K562 (cell line): ENCODE measurements at regions not wholly inside any gene's neighbourhood (a gene's known extent, or its start where the extent isn't known, plus 50 kb on each side); places are given as distances from the start of the nearest gene placed in this dataset.

Source experiments
- ARNT ChIP-seq, 2 experiments: fragments of 450-650 bp; IDR thresholded peaks; 2 replicates each; pipeline ENCODE4 v1.6.1; 2016; ENCODE audit warnings: mild to moderate bottlenecking in 1 of 2
- BCL6 ChIP-seq: fragments of 250-450 bp; sonication (Bioruptor Pico); IDR thresholded peaks from 2 replicates; pipeline ENCODE4 v1.4.0; 2020
- BHLHE40 ChIP-seq: IDR thresholded peaks from 2 replicates; pipeline ENCODE4 v1.6.1; 2011; ENCODE audit warnings: low read length, improper control_type of control experiment
- BMI1 ChIP-seq: fragments of 150-350 bp; IDR thresholded peaks from 2 replicates; pipeline ENCODE4 v1.6.1; 2014; ENCODE audit warnings: low read length
- CREM ChIP-seq: IDR thresholded peaks from 2 replicates; pipeline ENCODE4 v1.6.1; 2014; ENCODE audit warnings: antibody characterized with exemption, low read depth
- FOXM1 ChIP-seq, 2 experiments: fragments of 450-650 bp in 1 of 2; sonication (generic) in 1 of 2; formaldehyde crosslinking in 1 of 2; IDR thresholded peaks; 2 replicates each; pipeline versions ENCODE4 v1.6.1 to v1.9.0; 2017 to 2022; ENCODE audit warnings: low read depth in 2 of 2, mild to moderate bottlenecking in 2 of 2, missing genetic modification reagents in 1 of 2, moderate library complexity in 1 of 2
- KLF6 ChIP-seq: fragments of 250-450 bp; sonication (Bioruptor Pico); IDR thresholded peaks from 2 replicates; pipeline ENCODE4 v1.4.0; 2020; ENCODE audit warnings: mild to moderate bottlenecking, moderate library complexity, borderline replicate concordance
- L3MBTL2 ChIP-seq: fragments of 450-650 bp; IDR thresholded peaks from 2 replicates; pipeline ENCODE4 v1.6.1; 2016; ENCODE audit warnings: mild to moderate bottlenecking, moderate library complexity
- MECOM ChIP-seq: fragments of 250-450 bp; sonication (Bioruptor Pico); IDR thresholded peaks from 2 replicates; pipeline ENCODE4 v1.8.0; 2022; ENCODE audit warnings: inconsistent platforms
- MYC ChIP-seq, 2 experiments: fragments of 250-450 bp in 1 of 2; sonication (Bioruptor Pico) in 1 of 2; IDR thresholded peaks; 2 replicates each; pipeline versions ENCODE4 v1.5.1 to v1.6.1; 2012 to 2021; ENCODE audit warnings: low read depth in 2 of 2, borderline replicate concordance in 1 of 2, improper control_type of control experiment in 1 of 2, low read length in 1 of 2, mild to moderate bottlenecking in 1 of 2, moderate library complexity in 1 of 2
- NFRKB ChIP-seq: fragments of 450-650 bp; IDR thresholded peaks from 2 replicates; pipeline ENCODE4 v1.6.1; 2016; ENCODE audit warnings: low read depth
- SAFB ChIP-seq: fragments of 200-400 bp; formaldehyde crosslinking; IDR thresholded peaks from 2 replicates; pipeline ENCODE4 v1.6.1; 2017; ENCODE audit warnings: low read depth, low read length, borderline replicate concordance
- SRSF7 ChIP-seq: fragments of 200-400 bp; formaldehyde crosslinking; optimal IDR thresholded peaks from 2 replicates; pipeline ENCODE3; 2017; ENCODE audit warnings: mild to moderate bottlenecking, low read depth, low read length
- TCF3 ChIP-seq: sonication (generic); formaldehyde crosslinking; IDR thresholded peaks from 2 replicates; pipeline ENCODE4 v1.4.0; 2020; ENCODE audit warnings: mild to moderate bottlenecking, missing genetic modification reagents
- ZC3H11A ChIP-seq: IDR thresholded peaks from 2 replicates; pipeline ENCODE4 v1.6.1; 2012; ENCODE audit warnings: low read depth, low read length, improper control_type of control experiment
- ZFP30 ChIP-seq: fragments of 250-450 bp; sonication (Bioruptor Pico); IDR thresholded peaks from 2 replicates; pipeline ENCODE4 v1.8.0; 2022; ENCODE audit warnings: moderate library complexity, mild to moderate bottlenecking, inconsistent platforms, borderline replicate concordance
- ZNF668 ChIP-seq: fragments of 250-450 bp; sonication (Bioruptor Pico); IDR thresholded peaks from 2 replicates; pipeline ENCODE4 v1.8.0; 2022; ENCODE audit warnings: mild to moderate bottlenecking, inconsistent platforms
- TF ChIP-seq, protein P1 (sequence below): fragments of 450-650 bp; formaldehyde crosslinking; IDR thresholded peaks from 2 replicates; pipeline ENCODE4 v1.4.0; 2020; ENCODE audit warnings: mild to moderate bottlenecking, moderate library complexity
- TF ChIP-seq, protein P2 (sequence below): fragments of 450-650 bp; IDR thresholded peaks from 2 replicates; pipeline ENCODE4 v1.6.1; 2016; ENCODE audit warnings: mild to moderate bottlenecking
- TF ChIP-seq, protein P3 (sequence below): fragments of 250-450 bp; sonication (Bioruptor Pico); IDR thresholded peaks from 2 replicates; pipeline ENCODE4 v1.4.0; 2020; ENCODE audit warnings: borderline replicate concordance
- TF ChIP-seq, protein P4 (sequence below): fragments of 450-650 bp; IDR thresholded peaks from 2 replicates; pipeline ENCODE4 v1.6.1; 2016; ENCODE audit warnings: missing biosample characterization, missing genetic modification characterization

DNA sequence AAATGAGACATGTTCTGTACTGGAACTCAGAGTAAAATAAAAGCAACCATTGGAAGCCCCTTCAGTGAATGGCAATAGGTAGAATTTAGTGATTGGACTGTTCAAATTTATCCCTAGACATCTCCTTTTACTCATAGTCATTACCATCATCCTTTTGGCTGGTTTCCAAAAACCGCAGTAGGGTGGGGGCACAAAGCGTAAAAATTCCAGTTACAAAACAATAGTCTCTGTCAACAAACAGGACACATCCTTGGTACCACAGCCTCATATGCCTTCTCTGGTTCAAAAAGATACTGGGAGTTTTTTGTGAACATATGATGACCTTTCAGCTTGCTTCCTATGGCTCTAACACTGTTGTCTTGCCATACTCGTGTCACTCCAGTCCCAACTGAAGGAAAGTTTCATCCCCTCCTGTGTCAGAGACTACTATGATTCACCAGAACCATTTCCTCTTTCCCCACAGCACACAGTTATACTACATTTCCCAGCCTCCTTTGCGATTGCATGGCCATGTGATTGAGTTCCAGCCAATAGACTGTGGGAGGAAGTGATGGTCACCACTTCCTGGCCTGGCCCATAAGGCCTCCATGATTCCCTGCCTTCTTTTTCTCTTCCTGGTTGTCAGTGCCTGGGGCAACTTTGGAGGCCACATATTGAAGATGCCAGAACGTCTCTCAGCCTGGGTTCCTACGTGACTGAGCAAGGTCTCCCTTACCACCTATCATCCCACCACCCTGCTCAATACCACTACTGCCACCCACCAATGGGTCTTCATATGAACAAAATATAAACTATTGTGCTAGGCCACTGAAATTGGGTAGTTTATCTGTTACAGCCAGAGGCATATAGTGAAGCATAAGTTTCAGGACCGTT lies 162.4 kb downstream of the ID4 start (continued):
- TF ChIP-seq, protein P1, sequence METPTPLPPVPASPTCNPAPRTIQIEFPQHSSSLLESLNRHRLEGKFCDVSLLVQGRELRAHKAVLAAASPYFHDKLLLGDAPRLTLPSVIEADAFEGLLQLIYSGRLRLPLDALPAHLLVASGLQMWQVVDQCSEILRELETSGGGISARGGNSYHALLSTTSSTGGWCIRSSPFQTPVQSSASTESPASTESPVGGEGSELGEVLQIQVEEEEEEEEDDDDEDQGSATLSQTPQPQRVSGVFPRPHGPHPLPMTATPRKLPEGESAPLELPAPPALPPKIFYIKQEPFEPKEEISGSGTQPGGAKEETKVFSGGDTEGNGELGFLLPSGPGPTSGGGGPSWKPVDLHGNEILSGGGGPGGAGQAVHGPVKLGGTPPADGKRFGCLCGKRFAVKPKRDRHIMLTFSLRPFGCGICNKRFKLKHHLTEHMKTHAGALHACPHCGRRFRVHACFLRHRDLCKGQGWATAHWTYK (CRISPR knock-in tag): 0 out of 2 replicates have a peak, but pooled peaks have one; percentile 34
- TF ChIP-seq SAFB: no peak
- TF ChIP-seq L3MBTL2: 0 out of 2 replicates have a peak, but pooled peaks have one; percentile 17
- TF ChIP-seq SRSF7: no peak
- no peak for TF ChIP-seq ZFP30 (CRISPR knock-in tag)
- TF ChIP-seq MYC (IDR thresholded peaks at IDR 0.05; ENCODE audit: low read depth, low read length): no peak
- TF ChIP-seq MYC (CRISPR knock-in tag; IDR thresholded peaks at IDR 0.05; ENCODE audit: borderline replicate concordance, low read depth): no peak
- TF ChIP-seq, protein P2, sequence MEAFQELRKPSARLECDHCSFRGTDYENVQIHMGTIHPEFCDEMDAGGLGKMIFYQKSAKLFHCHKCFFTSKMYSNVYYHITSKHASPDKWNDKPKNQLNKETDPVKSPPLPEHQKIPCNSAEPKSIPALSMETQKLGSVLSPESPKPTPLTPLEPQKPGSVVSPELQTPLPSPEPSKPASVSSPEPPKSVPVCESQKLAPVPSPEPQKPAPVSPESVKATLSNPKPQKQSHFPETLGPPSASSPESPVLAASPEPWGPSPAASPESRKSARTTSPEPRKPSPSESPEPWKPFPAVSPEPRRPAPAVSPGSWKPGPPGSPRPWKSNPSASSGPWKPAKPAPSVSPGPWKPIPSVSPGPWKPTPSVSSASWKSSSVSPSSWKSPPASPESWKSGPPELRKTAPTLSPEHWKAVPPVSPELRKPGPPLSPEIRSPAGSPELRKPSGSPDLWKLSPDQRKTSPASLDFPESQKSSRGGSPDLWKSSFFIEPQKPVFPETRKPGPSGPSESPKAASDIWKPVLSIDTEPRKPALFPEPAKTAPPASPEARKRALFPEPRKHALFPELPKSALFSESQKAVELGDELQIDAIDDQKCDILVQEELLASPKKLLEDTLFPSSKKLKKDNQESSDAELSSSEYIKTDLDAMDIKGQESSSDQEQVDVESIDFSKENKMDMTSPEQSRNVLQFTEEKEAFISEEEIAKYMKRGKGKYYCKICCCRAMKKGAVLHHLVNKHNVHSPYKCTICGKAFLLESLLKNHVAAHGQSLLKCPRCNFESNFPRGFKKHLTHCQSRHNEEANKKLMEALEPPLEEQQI: peak; percentile 41; the same call in 1 of the 2 replicates
- peak; percentile 88 for TF ChIP-seq CREM
- peak; percentile 88 for TF ChIP-seq NFRKB
- TF ChIP-seq BCL6 (CRISPR knock-in tag): 0 out of 2 replicates have a peak, but pooled peaks have one; percentile 23
- peak in 1 of 2 experiments; percentile 81; a peak in 1 of 4 replicates for TF ChIP-seq ARNT (IDR thresholded peaks at IDR 0.05)
- TF ChIP-seq FOXM1 (IDR thresholded peaks at IDR 0.05; ENCODE audit: low read depth): 0 out of 2 replicates have a peak, but pooled peaks have one; percentile 26
- TF ChIP-seq FOXM1 (CRISPR knock-in tag; IDR thresholded peaks at IDR 0.05; ENCODE audit: low read depth): no peak
- TF ChIP-seq BHLHE40: no peak
- peak; percentile 61; the same call in 1 of the 2 replicates for TF ChIP-seq KLF6
- TF ChIP-seq TCF3 (CRISPR knock-in tag): peak; percentile 9; the same call in 1 of the 2 replicates
- TF ChIP-seq ZC3H11A: no peak
- no peak for TF ChIP-seq BMI1
- TF ChIP-seq, protein P3, sequence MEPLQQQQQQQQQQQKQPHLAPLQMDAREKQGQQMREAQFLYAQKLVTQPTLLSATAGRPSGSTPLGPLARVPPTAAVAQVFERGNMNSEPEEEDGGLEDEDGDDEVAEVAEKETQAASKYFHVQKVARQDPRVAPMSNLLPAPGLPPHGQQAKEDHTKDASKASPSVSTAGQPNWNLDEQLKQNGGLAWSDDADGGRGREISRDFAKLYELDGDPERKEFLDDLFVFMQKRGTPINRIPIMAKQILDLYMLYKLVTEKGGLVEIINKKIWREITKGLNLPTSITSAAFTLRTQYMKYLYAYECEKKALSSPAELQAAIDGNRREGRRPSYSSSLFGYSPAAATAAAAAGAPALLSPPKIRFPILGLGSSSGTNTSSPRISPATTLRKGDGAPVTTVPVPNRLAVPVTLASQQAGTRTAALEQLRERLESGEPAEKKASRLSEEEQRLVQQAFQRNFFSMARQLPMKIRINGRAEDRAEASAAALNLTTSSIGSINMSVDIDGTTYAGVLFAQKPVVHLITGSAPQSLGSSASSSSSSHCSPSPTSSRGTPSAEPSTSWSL (CRISPR knock-in tag): peak; percentile 47; the same call in 1 of the 2 replicates
- 0 out of 2 replicates have a peak, but pooled peaks have one; percentile 37 for TF ChIP-seq ZNF668 (CRISPR knock-in tag)
- TF ChIP-seq, protein P4, sequence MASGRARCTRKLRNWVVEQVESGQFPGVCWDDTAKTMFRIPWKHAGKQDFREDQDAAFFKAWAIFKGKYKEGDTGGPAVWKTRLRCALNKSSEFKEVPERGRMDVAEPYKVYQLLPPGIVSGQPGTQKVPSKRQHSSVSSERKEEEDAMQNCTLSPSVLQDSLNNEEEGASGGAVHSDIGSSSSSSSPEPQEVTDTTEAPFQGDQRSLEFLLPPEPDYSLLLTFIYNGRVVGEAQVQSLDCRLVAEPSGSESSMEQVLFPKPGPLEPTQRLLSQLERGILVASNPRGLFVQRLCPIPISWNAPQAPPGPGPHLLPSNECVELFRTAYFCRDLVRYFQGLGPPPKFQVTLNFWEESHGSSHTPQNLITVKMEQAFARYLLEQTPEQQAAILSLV (tag): 0 out of 2 replicates have a peak, but pooled peaks have one; percentile 43
- peak; percentile 70 for TF ChIP-seq MECOM
